GM19395 (cell line): ENCODE measurements at regions not wholly inside any gene's neighbourhood (a gene's known extent, or its start where the extent isn't known, plus 50 kb on each side); places are given as distances from the start of the nearest gene placed in this dataset.

Experiments
- ATAC-seq: cut with Tn5 transposase; IDR thresholded peaks from one replicate; pipeline ENCODE4 v1.9.1; 2021; ENCODE audit warnings: mild to moderate bottlenecking, moderate library complexity; ENCODE audit not compliant: unreplicated experiment

GRCh38 chr12:16415155-16415554, 67.7 kb downstream of the MGST1 start:
- no peak for ATAC-seq

- ATAC-seq = no peak
These were observed 69.6 kb downstream of the MGST1 start for GRCh38 chr12:16417058-16417457.

GRCh38 chr12:16421806-16422205, 74.4 kb downstream of the MGST1 start:
- ATAC-seq = no peak

- no peak for ATAC-seq
These were observed 77.1 kb downstream of the MGST1 start for GRCh38 chr12:16424531-16424930.

GRCh38 chr12:16435875-16436554, 88.6 kb downstream of the MGST1 start:
- ATAC-seq = no peak

GRCh38 chr12:16437281-16437816, 89.9 kb downstream of the MGST1 start:
- no peak for ATAC-seq

GRCh38 chr12:16437926-16438325, 90.5 kb downstream of the MGST1 start:
- ATAC-seq = no peak

GRCh38 chr12:16449459-16449858, 102.0 kb downstream of the MGST1 start:
- ATAC-seq = no peak

- ATAC-seq = no peak
These were observed 105.9 kb downstream of the MGST1 start for GRCh38 chr12:16453319-16453718.

- ATAC-seq = no peak
These were observed 107.0 kb downstream of the MGST1 start for GRCh38 chr12:16454481-16454880.

GRCh38 chr12:16458521-16459078, 111.2 kb downstream of the MGST1 start:
- ATAC-seq = no peak

GRCh38 chr12:16467272-16467671, 119.8 kb downstream of the MGST1 start:
- peak; percentile 52 for ATAC-seq

- no peak for ATAC-seq
These were observed 125.2 kb downstream of the MGST1 start for GRCh38 chr12:16472631-16473030.

GRCh38 chr12:16473610-16474326, 126.3 kb downstream of the MGST1 start:
- ATAC-seq = no peak

- no peak for ATAC-seq
These were observed 127.4 kb downstream of the MGST1 start for GRCh38 chr12:16474801-16475200.

- no peak for ATAC-seq
These were observed 128.1 kb downstream of the MGST1 start for GRCh38 chr12:16475521-16475920.

GRCh38 chr12:16482726-16483125, 123.2 kb downstream of the LMO3 start:
- no peak for ATAC-seq

GRCh38 chr12:16492240-16492639, 113.7 kb downstream of the LMO3 start:
- no peak for ATAC-seq

- ATAC-seq = no peak
These were observed 112.9 kb downstream of the LMO3 start for GRCh38 chr12:16492820-16493797.

GRCh38 chr12:16495196-16495595, 110.8 kb downstream of the LMO3 start:
- ATAC-seq = no peak
